Epithelial cell of esophagus (primary cell): ENCODE measurements at regions not wholly inside any gene's neighbourhood (a gene's known extent, or its start where the extent isn't known, plus 50 kb on each side); places are given as distances from the start of the nearest gene placed in this dataset.

ENCODE experiments used
- DNase-seq: peaks from one replicate; pipeline ENCODE4 v3.0.0; 2010; ENCODE audit warnings: low read depth
- H3K4me3 ChIP-seq: 2 replicates; pipeline ENCODE4 v1.5.1; 2011; ENCODE audit warnings: mild to moderate bottlenecking, low read length, control low read depth
- CTCF ChIP-seq: IDR thresholded peaks from 2 replicates; pipeline ENCODE4 v1.5.1; 2011; ENCODE audit warnings: low read depth, mild to moderate bottlenecking, low read length, control low read depth, inconsistent platforms; ENCODE audit not compliant: insufficient read depth; ENCODE audit errors: missing control alignments

DNA sequence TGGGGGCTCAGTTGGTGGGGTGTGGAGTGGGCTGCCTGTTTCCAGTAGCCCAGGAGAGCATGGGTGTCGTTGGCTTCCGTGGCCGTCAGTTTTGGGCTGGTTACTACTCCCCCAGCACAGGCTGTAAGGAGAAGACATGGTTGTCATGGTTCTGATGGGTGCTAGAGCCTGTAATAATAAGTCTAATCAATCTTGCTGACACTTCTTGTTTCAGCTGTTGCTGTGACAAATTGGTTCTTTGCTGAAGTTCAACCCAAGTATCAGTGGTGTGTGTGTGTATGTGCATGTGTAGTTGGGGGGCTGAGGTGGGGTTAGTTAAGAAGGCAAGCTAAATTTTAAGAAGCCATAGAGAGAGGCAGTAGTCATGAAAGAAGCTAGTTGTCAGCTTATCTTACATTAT lies 61.3 kb upstream of the DBX1 start:
- no peak overlapping the region for H3K4me3 ChIP-seq
- no peak for DNase-seq
- no peak for TF ChIP-seq CTCF

DNA sequence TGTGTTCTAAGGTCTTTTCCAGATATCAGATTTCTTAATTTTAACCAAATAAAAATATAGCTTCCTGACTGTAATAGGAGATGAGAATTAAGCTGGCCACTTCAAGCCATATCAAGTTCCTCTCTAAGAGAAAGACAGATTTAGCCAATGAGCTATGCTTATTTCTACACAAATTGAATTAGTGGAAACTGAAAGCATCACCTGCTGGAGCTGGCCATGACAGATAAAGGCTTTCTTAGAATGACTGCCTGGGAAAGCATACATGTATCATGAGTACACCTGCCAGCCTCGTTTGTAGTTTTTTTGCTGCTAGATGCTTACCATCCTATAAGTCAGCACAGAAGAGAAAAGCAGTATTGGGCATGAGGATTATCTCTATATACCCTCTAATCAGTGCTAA lies 53.5 kb upstream of the DBX1 start:
- no peak for TF ChIP-seq CTCF
- no peak overlapping the region for H3K4me3 ChIP-seq
- no peak for DNase-seq

- H3K4me3 ChIP-seq: no peak overlapping the region
- no peak for DNase-seq
- TF ChIP-seq CTCF: no peak
Measured at GRCh38 chr11:20211691-20212090, 51.4 kb upstream of the DBX1 start.
